LNCaP clone FGC (cell line): ENCODE measurements at regions not wholly inside any gene's neighbourhood (a gene's known extent, or its start where the extent isn't known, plus 50 kb on each side); places are given as distances from the start of the nearest gene placed in this dataset.

Experiments
- DNase-seq: peaks from one replicate; pipeline ENCODE4 v3.0.0-alpha.2; 2011; ENCODE audit warnings: low read depth
- H3K4me3 ChIP-seq: 2 replicates; pipeline ENCODE4 v1.5.1; 2011; ENCODE audit warnings: mild to moderate bottlenecking, low read depth, low read length, control low read depth
- TF ChIP-seq, protein P1 (sequence below): IDR thresholded peaks from 2 replicates; pipeline ENCODE4 v1.5.1; 2012; ENCODE audit warnings: mild to moderate bottlenecking; ENCODE audit not compliant: control insufficient read depth, insufficient read depth; ENCODE audit errors: extremely low read depth

DNA sequence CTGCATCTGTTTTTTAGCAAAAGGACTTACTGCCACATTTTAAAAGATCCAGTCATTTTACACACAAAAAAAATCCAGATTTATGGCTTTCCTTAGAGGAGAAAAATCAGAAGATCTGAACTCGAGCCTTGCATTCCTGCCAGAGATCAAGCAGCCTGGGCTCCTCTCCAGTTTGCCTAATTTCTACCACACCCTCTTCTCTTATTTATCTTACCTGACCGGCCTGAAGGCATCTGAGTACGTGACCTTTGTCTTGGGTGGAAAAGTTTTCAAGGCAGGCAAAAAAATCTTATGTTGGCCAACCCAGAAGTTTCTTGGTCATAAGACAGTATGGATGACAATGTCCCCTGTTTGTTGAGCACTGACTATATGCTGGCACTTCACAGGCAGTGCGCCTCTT lies 60.3 kb downstream of the CHRD start:
- DNase-seq: peak; percentile 4
- TF ChIP-seq, protein P1, sequence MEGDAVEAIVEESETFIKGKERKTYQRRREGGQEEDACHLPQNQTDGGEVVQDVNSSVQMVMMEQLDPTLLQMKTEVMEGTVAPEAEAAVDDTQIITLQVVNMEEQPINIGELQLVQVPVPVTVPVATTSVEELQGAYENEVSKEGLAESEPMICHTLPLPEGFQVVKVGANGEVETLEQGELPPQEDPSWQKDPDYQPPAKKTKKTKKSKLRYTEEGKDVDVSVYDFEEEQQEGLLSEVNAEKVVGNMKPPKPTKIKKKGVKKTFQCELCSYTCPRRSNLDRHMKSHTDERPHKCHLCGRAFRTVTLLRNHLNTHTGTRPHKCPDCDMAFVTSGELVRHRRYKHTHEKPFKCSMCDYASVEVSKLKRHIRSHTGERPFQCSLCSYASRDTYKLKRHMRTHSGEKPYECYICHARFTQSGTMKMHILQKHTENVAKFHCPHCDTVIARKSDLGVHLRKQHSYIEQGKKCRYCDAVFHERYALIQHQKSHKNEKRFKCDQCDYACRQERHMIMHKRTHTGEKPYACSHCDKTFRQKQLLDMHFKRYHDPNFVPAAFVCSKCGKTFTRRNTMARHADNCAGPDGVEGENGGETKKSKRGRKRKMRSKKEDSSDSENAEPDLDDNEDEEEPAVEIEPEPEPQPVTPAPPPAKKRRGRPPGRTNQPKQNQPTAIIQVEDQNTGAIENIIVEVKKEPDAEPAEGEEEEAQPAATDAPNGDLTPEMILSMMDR: no peak
- no peak overlapping the region for H3K4me3 ChIP-seq

DNA sequence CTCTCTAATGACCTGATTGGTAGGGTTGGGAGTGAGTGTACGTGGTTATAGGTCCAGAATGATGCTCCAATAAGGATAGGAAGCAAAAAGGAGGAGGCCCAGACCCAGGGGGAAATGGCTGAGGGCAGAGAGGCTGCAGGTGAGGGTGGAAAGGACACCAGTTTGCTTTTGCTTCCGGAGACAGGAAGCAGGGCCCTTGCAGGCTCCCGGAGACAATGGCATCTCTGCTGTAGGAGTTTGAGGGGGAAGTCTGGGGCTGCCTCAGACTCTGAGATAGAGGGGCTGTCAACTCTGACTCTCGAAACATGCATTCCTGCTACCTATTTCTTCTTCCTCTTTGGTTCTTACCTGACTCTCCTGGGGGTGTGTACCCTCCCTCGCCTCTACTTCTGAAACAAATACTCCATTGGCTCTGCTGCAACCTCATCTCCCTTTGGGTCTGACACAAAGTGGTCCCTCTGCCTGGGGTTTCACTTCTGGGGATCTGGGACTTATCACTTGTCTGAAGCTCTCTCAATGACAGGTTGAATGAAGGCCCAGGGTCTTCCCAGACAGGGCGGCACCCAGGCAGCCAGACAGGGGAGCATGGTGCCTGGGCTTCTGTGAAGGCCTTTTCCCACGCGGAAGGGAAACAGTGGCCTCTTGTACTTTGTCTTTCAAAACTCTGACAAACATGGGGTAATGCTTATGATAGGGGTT lies 61.5 kb downstream of the CHRD start:
- TF ChIP-seq, protein P1: no peak
- no peak for DNase-seq
- H3K4me3 ChIP-seq: no peak overlapping the region

DNA sequence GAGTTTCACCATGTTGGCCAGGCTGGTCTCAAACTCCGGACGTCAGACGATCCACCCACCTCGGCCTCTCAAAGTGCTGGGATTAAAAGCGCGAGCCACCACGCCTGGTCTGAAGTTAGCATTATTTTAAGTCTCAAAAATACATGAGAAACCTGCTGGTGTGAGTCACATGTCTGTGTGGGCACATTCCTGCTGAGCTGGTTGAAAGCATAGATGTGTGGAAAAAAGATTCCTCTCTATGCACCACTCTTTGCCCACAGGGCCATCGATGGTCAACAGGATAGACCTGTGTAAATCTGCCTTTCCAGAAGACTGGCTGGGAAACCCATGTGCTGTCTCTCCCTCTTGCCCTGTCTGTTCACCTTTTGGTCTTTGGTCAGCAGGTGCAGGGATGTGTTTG lies 63.5 kb downstream of the CHRD start:
- H3K4me3 ChIP-seq: no peak overlapping the region
- no peak for DNase-seq
- TF ChIP-seq, protein P1: no peak

DNA sequence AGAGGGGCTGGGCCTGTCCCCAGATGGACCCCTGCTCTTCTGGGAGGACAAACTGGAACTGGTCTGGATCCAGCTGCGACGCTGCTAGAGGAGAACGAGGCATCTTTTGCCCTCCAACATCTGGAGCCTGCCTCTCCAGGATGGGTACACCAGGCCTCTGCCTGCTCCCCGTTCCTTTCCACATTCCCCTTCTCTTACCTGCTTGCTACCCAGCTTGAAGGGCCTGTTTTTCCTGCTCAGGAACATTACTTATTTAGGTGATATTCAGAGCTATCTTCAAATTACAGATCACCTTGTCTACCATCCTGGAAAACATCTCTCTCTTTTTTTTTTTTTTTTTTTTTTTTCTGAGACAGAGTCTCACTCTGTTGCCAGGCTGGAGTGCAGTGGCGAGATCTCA lies 64.0 kb downstream of the CHRD start:
- TF ChIP-seq, protein P1: no peak
- H3K4me3 ChIP-seq: no peak overlapping the region
- DNase-seq: no peak

DNA sequence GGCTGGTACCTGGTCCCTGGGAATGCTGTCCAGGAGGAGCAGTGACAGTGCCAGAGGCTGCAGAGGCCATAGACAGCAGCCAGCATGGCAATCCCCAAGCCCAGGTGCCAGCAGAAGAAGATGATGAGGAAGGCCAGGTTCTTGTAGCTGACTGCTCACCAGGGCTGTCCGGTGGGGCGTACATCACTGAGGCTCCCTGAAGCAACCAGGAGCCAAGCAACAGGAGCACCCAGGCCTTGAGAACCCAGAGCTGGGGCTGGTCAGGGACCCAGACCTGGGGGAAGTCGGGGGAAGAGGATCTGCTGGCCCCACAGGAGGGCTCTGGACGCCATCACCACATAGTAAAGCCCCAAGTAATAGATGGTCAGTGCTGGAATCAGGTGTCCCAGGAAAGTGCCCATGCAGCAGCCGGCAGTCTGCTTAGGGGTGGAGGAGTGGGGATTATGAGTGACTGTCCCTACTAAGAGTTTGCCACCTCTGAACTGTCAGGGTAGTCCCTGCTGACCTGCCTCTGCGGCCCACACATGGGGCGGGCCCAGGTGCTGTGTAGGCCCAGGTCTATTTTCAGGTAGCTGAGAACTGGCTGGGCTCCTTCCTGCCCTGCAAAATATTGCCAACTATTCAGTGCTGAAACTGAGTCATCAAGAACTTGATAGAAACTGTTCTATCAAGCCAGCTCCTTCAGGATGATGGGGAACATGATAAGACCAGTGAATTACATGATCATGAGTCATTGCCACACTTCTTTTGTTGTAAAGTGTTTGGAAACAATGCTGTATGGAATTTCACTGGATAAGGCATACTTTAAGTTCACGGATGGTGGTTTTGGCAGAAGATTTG lies 68.7 kb downstream of the CHRD start:
- peak; percentile 30 for DNase-seq
- TF ChIP-seq, protein P1: no peak
- no peak overlapping the region for H3K4me3 ChIP-seq

DNA sequence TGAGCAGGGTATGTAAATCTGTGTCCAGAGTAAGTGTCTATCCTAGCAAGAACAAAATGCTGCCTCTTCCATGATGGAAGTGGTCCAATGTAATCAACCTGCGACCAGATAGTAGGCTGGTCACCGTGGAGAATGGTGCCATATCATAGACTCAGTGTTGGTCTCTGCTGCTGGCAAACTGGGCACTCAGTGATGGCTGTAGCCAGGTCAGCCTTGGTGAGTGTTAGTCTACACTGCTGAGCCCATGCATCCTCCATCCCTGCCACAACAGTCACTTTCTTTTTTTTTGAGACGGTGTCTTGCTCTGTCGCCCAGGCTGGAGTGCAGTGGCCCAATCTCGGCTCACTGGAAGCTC lies 69.3 kb downstream of the CHRD start:
- no peak overlapping the region for H3K4me3 ChIP-seq
- TF ChIP-seq, protein P1: no peak
- no peak for DNase-seq
